ENCODE measurements at regions not wholly inside any gene's neighbourhood (a gene's known extent, or its start where the extent isn't known, plus 50 kb on each side); places are given as distances from the start of the nearest gene placed in this dataset.

DNA sequence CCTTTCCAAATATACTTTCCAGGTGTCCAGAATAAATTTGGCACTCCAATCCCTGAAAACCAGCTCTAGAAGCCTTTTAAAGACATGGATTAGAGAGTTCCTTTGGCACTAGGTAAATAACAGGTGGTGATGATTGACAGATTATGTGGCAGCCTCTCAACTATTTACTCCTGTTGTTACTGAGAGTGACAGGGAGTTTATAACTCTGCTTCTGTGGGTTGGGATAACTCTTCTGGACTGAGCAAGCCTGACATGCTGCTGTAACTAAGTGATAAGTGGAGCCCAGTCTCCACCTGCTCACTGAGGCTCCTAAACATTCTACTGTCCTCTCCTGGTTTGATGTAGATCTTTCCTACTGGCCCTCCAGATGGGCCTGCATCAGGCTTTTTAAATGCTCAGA is 693.2 kb upstream of the FTMT start:
- H3K27ac ChIP-seq = no peak overlapping the region
- TF ChIP-seq ZFX (IDR thresholded peaks at IDR 0.05; ENCODE audit: borderline replicate concordance) = no peak
- no peak for TF ChIP-seq CTCF (IDR thresholded peaks at IDR 0.05)

DNA sequence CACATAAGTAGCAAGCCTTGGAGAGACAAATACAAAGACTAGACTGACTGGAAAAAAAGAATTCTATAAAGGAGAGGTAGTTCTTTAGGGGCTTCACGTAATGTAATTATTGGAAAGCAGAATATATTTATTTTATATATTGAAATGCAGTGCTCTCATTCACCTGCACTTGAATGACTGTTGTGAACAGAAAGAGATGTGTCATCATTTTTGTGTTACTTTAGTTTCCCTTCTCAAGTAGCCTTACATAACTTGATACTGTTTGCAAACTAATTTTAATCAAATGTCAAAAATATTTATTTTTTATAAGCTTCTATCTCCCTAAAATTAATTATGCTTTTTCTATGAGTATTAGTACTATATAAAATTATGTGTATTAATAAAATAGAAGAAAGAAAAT is 691.1 kb upstream of the FTMT start:
- H3K27ac ChIP-seq = no peak overlapping the region
- TF ChIP-seq ZFX (IDR thresholded peaks at IDR 0.05; ENCODE audit: borderline replicate concordance) = no peak
- no peak for TF ChIP-seq CTCF (IDR thresholded peaks at IDR 0.05)

DNA sequence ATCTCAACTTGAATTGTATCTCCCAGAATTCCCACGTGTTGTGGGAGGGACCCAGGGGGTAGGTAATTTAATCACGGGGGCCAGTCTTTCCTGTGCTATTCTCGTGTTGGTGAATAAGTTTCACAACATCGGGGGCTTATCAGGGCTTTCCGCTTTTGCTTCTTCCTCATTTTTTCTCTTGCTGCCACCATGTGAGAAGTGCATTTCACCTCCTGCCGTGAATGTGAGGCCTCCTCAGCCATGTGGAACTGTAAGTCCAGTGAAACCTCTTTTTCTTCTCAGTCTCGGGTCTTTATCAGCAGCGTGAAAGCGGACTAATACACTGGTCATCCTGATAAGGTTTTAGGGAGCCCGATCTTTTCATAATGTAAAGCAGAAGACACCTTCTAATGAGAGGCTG is 687.0 kb upstream of the FTMT start:
- TF ChIP-seq CTCF (IDR thresholded peaks at IDR 0.05) (no peak), ZFX (IDR thresholded peaks at IDR 0.05; ENCODE audit: borderline replicate concordance) (no peak)
- H3K27ac ChIP-seq = no peak overlapping the region

DNA sequence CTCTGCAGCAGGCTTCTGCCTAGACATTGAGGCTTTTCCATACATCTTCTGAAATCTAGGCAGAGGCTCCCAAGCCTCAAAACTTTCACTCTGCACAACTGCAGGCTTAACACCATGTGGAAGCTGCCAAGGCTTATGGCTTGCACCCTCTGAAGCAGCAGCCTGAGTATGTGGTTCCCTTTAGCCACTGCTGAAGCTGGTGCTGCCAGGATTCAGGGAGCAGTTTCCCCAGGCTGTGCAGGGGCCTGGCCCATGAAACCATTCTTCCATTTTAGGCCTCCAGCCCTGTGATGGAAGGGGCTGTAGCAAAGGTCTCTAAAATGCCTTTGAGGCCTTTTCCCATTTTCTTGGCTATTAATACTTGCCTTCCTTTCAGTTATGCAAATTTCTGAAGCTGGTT is 680.3 kb upstream of the FTMT start:
- no peak overlapping the region for H3K27ac ChIP-seq
- TF ChIP-seq CTCF (IDR thresholded peaks at IDR 0.05) (no peak), ZFX (IDR thresholded peaks at IDR 0.05; ENCODE audit: borderline replicate concordance) (no peak)

- no peak overlapping the region for H3K27ac ChIP-seq
- TF ChIP-seq ZFX (IDR thresholded peaks at IDR 0.05; ENCODE audit: borderline replicate concordance) (no peak), CTCF (IDR thresholded peaks at IDR 0.05) (no peak)
Measured at GRCh38 chr5:121171834-121172233, 679.8 kb upstream of the FTMT start.

DNA sequence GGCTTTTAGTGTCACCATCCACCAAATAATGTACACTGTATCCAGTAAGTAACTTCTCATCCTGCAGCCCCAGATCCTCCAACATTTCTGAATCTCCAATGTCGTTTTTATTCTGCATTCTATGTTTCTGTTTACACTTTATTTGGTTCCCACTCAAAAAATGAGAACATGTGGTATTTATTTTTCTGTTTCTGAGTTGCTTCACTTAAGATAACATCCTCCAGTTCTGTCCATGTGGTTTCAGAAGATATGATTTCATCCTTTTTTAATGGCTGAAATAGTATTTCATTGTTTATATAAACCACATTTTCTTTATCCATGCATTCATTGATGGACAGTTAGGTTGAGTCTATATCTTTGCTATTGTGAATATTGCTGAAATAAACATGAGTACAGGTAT is 677.3 kb upstream of the FTMT start:
- H3K27ac ChIP-seq = no peak overlapping the region
- TF ChIP-seq ZFX (IDR thresholded peaks at IDR 0.05; ENCODE audit: borderline replicate concordance) (no peak), CTCF (IDR thresholded peaks at IDR 0.05) (no peak)

GRCh38 chr5:121175986-121176385 is 675.7 kb upstream of the FTMT start:
- H3K27ac ChIP-seq = no peak overlapping the region
- TF ChIP-seq CTCF (IDR thresholded peaks at IDR 0.05) = no peak
- no peak for TF ChIP-seq ZFX (IDR thresholded peaks at IDR 0.05; ENCODE audit: borderline replicate concordance)

Measured in 22Rv1 (cell line).